HG03521 (cell line): ENCODE measurements at regions not wholly inside any gene's neighbourhood (a gene's known extent, or its start where the extent isn't known, plus 50 kb on each side); places are given as distances from the start of the nearest gene placed in this dataset.

ENCODE experiments used
- ATAC-seq: cut with Tn5 transposase; IDR thresholded peaks from one replicate; pipeline ENCODE4 v1.9.1; 2021; ENCODE audit warnings: mild to moderate bottlenecking, moderate library complexity; ENCODE audit not compliant: unreplicated experiment

DNA sequence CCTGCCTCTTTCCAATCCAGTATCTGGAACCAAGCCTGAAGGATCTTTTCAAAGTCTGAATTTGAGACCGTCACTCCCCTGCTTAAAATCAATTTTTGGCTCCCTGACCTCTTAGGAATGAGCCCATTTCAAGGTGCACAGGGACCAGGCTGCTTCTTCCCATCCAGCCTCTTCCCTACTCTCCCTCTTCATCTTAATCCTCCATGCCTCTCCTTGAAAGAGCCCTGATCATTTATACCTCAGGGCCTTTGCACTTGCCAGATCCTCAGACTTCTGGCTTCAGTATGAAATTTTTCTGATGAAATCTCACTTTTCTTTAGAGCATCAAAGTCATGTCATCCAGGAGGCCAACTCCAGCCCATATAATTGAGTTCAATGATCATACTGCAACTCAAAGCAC, 399.5 kb upstream of the CELF2 start:
- ATAC-seq, result no peak

DNA sequence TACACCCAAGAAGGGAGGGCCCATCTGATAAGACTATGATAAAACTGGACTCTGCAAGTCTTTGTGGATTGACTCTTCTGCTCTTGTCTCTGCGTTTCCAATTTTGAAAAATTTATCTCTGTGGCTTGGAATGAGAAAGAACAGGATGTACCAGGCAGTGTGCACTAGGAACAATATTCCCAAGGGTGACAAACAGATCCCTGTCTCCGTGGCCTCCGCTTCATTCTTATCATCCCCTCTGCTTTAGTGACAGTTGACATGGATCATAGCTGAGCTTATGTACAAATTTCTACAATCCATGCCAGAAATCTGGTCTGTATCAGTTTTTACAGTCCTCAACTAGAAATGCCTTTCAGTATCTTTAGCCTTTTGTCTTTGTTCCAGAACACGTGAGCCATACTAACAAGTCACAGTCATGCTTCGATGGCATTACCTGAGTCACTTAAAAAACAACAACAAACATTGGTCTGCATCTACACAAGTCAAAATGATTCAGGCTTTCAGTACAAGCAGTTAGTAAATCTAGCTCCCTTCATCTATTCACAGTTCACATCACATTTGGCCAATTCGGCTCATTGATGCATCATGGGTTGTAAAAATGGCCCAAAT, 393.6 kb upstream of the CELF2 start:
- no peak for ATAC-seq

DNA sequence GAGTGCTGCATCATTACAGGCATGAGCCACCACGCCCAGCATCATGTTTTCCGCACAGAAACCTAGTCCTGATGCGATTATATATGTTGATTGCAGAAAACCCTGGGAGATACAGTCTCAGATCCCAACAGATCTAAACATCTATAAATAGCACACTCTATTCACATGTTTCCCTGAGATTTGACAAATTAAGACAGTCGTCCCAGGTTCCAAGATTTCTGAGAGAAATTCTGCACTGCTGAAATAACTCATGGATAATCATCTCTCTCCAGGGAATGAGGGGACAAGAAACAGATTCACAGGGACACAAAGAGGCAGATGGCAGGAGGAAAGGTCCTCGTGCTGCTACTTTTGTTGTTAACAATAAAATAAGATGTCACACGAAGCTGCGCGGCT, 393.1 kb upstream of the CELF2 start:
- ATAC-seq, result no peak

DNA sequence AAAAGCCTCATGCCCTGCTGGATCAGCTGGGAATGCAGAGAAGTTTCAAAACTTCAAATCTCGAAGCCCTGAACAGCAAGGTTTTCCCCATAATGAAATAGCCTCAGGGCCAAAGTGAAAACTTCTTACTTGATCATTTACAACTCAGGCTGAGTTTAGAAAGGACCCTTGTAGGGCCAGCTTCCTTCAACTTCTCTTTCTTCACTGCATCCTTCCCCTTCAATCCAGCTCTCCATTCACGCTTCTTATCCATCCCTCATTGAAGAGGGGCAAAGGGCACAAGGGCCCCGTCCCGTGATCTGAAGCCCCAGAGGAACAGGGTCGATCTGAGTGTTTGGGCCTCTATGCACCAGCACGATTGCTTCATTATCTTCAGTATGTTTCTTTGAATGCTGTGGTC, 392.2 kb upstream of the CELF2 start:
- no peak for ATAC-seq

DNA sequence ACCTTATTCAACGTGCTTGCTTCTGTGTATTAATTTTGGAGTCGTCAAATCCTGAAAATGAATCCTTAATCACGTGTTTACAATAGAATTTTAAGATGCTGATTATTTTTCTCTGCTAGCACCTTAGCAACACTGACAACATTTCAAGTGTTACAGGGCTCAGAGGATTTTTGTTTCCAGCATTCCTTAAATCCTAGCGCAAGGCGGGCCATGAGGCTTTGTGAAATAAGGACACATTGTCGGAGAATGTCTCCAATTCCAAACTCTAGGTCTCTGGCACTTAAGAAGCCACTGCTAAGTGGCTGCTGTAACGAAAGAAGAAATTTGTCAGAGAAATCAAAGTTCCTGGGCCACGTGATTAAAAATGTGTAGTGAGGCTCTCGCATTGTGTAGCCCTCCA, 390.9 kb upstream of the CELF2 start:
- no peak for ATAC-seq

DNA sequence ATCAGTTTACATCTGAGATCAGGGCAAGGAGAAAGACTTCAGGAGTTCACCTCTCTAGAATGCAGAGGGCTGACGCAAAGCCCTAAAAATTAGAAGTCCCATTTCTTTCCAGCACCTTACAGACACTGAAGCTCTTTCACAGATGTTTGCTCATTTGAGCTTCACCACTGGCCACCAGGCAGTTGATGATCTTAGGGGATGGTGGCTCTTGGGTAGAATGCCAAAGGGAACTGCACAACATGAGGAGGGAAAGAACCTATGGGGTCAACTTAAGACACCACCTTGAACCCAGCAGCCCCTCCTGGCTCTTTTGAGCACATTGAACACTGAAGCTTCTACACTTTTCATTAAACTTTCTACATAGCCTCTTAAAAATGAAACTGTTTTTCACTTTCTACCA, 390.3 kb upstream of the CELF2 start:
- no peak for ATAC-seq

DNA sequence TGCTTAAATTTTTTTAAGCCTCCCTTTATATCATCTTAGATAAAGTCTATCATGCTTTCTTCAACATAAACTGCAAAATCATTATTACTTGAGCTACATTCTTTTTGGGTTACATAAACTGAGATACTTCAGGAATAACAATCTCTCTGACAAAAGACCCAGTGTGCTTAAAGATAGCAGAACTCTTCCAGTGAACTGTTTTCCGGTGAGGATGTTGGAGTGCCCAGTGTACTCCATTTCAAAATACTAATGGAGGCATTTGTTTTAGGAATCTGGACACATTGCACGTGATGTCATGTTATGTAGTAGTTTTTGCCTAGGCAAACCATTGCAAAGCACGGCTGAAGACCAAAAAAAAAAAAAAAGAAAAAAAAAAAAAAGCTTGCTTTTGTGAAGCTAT, 388.2 kb upstream of the CELF2 start:
- no peak for ATAC-seq

DNA sequence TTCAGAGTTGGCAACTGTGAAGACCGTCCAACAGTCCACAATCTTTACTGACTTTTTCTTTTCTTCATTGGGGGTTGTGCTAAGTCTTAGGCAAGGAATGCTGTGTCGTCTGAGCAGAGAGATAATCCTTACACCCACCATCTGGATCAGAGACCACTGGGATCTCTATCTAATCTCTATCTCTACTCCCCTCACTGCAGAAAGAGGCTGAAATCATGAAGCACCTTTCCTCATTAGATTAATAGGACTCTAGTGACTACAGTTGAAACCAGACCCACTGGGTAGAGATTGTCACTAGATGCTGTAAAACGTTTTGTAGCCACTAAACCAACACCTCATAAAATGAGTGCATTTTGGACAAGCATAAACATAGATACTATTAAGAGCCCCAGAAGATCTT, 387.4 kb upstream of the CELF2 start:
- no peak for ATAC-seq

DNA sequence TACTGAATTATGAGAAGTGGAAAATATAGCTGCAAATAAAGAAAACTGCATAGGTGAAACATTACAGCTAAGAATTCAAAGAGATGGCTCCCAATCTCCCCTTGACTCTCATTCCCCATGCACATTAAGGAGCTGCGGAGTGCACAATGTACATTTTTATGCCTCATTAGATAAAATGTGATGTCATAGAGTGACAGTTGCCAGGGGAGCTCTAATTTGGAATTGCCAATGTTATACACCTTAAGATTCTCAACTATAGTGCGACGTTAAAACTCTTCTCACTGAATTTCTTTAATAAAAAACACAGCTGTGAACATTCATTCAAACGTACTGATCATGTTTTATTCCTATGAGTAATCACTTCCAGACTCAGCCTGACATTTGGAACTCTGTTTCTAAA, 386.9 kb upstream of the CELF2 start:
- no peak for ATAC-seq

DNA sequence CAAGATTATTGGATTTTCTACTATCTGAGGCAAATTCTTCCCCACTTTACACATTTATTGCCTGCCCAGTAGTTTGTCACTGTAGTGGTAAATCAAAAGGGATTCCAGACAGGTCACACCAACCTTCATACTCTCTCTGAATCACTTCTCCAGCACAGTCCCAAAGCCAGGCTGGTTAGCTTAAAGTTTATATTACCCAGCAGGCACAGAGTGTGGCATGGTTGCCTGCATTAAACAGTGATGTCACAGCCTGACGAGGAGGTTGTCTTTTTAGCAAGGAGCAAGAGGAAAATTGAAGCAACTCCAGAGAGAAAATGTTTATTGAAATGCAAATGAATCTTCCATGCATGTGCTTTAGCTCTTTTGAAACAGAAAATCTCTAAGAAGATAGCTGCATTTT, 375.5 kb upstream of the CELF2 start:
- no peak for ATAC-seq

DNA sequence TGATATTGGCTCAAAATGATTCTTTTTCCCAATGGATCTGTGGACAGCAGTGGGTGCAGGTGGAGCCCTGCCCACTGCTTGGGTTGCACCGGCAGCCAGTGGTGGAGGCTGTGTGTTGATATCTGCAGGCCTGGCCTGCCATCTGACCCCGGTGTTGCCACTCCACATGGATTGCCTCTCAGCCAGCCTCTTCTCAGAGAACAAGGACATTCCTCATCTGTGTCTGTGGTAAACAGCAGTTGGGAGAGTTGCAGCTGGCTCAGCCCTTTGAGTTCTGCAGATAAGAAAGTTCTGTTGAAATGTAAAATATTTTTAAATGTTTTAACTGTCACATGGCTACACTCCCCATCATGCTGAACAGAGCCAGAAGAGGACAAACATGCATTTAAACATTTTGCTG, 374.9 kb upstream of the CELF2 start:
- ATAC-seq, result no peak

DNA sequence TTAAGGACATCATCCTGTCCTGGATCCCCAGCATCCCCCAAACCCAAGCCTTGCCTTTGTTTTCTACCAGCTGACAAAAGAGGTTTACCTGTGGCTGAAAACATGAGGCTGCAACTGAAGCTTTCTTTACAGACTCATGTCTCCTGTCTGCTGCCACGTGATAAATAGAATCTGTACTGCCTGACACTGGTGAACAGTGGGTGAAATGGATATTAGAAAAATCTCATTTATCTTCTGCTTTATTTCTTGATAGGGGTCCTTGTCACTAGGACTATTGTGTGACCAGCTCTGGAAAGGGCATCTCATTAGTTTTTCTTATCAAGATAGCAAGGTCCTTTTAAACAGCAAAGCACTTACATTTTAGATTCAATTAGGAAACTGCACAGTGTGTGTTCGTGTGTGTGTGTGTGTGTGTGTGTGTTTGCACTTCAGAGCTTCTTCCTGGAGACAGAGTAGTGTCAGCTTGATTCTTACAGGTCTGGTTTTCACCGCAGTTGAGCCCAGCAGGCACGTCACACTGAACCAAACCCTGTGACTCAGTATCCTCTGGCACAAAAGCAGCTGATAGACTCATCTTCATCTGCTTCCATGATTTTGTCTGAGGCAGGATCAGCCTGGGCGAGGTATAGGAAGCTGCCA, 373.5 kb upstream of the CELF2 start:
- no peak for ATAC-seq

DNA sequence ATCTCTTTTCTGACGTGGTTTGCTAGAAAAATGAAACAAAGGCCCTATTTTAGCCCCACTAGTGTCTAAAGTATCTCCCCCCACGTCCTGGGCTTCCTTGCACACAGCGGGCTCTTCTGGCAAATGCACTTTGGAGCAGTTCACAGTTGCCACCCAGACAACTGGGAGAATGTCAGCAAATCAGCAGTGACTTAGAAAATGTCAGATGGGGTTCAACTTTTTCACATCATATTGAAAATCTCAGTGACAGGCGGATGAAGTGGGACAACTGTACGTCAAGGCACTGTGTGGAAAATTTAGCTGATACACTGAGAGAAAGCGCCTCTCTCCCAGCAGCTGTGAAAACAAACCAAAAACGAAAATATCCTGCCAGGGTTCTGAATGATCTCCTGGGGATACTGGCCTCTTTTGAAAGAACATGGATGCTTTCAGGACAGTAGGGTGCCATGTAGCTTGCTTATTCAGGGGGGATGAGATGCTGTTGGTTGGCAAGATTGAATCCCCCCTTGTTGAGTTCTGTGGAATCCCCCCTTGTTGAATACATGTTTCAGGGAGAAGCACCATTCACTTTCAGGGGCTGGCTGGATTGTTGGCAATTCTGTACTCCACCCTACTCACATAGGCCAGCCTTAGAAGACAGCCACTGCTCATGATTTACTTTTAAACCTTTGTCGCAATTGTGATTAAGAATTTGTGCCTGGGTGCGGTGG, 372.8 kb upstream of the CELF2 start:
- no peak for ATAC-seq

DNA sequence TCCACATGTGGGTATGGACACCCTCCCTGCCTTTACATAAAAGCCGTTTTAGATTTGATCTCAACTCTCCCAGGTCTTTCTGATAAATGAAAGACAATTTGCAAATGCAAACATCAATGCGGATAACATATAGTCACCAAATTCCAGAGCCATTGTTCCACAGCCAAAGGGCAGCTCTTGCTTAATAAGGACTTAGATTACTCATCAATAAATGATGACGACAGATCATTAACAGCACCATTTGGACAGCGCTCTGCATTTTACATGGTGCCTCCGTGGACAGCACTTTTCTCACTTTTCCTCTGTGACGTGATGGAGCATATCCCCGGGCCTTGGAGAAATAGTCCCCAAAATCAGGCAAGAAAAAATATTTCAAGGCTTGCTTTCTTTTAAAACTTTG, 370.3 kb upstream of the CELF2 start:
- ATAC-seq, result no peak

DNA sequence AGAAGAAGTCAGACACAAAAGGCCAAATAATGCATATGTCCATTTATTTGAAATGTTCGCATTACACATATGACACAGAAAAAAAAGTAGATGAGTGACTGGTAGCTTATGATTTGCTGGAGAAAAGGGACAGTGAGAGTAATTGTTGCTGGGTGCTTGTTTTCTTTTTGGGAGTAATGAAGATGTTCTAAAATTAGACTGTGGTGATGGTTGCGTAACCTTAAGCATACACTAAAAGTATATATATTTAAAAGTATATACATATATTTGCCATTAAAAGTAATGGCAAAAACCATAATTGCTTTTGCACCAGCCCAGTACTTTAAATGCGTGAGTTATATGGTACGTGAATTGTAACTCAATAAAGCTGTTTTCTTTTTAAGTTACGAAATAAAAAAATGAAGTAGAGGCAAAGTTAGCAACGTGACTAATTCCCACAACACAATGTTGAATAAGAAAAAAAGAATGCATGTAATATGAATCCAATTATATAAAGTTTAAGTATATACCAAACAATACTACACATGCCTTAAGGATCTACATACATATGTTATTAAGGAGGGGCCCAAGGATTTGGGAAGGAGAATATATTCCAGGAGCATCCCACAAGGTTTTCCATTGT, 360.4 kb upstream of the CELF2 start:
- no peak for ATAC-seq

DNA sequence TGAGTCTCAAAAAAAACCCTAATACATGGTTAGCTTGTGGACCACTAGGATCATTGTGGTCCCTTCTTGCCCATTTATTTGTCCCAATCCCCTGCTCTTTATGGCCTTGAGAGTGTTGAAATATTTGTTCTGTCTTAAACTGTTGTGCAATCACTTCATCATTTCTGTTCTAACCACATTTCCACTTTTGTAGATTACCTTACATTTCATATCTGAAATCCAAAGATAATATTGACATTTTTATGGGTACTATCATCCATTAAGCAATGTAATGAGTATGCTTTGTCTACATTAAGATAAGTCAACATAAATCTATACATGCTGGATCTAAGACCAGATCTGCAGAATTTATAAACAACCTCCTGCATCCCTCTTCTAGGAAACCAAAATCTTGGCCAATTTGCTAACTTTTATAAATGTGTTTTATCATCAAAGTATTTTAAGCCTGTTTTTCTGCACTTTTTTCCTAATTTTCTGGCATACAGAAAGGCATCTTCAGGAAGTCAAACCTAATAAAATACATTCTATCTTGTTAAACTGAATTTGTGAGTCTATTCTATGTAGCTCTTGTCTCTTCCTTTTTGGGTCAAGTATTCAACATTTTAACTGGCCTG, 359.4 kb upstream of the CELF2 start:
- no peak for ATAC-seq

DNA sequence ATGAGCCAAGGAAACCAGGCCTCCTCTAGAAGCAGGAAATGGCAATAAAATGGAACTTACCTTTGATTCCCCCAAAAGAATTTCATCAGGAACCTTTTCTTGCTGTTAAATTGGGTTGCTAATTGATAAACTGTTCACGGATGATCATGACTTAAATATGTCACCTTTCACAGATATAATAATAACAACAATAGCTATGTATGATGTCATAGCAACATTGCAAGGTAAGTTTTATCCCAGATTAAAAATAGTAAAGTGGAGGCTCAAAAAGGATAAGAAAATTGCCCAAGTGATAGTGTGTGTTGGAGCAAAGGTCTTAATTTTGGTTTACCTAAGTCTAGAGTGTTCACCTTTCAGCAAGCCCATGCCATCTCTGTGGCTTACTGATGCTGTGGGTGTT, 357.6 kb upstream of the CELF2 start:
- no peak for ATAC-seq

DNA sequence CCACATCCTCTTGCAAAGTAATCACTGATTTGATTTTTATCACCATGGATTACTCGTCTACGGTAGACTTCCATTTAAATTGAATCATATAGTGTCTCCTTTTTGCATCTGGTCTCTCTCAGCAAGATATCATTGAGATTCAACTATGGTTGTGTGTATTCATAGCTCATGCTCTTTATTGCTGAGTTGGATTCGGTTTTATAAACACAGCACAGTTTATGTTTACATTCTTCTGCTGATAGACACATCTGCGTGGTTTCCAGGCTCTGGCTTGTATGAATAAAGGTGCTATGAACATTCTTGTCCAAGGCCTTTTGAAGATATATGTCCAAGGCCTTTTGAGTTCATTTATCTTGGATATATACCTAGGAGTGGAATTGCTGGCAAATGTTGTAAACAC, 356.5 kb upstream of the CELF2 start:
- no peak for ATAC-seq

DNA sequence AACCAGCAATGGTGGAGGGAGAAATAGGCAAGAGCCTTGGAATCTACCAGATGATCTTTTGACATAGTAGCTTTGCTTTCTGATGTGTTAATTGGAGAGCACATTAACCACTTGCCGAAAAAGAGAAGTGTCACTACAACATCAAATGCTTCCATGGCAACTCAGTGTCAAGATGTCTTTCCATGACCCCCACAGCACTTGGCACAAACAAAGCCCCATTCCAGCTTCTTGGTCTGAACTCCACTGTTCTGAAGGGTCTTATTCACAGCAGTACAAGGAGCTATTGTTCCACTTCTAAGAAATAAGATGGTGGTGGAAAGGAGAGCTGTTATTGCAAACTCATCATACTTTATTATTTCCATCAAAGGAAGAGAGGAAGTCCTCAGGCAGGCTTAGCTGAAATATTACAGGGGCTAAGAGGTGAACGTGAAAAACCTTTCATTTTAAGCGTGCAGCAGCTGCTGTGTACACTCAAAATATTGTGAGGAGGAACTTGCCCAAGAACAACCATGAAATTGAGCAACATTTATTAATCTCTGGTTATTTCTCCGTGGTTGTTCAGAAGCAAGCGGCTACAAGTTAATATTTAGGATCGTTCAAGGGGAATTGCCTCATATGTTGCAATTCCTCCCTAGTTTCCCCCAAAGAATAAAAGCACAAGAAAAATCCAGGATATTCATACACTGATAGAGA, 354.8 kb upstream of the CELF2 start:
- ATAC-seq, result no peak

DNA sequence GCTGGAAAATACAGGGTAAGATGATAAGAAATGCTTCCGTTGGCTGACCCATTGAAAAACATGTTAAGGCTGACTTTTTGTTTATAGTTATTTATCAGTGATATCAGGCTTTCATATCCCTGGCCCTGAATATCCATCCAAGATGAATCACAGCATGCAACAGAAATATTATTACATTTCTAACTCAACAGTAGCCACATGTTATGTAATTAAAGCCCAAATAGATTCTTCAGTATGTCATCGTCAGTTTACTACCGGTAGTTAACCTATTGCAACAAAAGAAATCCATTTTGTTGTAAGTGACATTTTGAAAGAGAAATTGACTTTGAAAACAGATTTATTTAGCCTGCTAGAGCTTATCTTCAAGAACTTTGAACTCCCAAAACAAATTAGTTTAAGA, 354.1 kb upstream of the CELF2 start:
- no peak for ATAC-seq

DNA sequence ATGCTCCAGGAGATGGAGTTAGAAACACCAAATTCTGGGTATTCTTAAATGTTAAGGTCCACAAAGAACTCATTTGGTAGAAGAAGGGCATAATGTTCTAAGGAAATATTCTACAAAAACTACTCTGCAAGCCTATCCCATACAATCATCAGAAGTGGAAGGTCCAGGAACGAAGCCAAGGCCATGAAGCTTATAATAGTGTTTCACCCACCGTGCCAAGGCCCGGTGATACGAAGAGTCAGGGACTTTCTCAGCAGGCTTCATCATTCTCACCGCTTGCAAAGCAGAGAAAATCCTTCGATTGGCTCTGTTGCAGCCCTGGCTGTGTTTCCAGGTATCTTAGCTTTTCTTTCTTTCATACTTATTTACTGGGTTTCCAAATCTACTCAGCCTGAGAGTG, 351.9 kb upstream of the CELF2 start:
- ATAC-seq, result no peak
